ENCODE measurements at regions not wholly inside any gene's neighbourhood (a gene's known extent, or its start where the extent isn't known, plus 50 kb on each side); places are given as distances from the start of the nearest gene placed in this dataset.

DNA sequence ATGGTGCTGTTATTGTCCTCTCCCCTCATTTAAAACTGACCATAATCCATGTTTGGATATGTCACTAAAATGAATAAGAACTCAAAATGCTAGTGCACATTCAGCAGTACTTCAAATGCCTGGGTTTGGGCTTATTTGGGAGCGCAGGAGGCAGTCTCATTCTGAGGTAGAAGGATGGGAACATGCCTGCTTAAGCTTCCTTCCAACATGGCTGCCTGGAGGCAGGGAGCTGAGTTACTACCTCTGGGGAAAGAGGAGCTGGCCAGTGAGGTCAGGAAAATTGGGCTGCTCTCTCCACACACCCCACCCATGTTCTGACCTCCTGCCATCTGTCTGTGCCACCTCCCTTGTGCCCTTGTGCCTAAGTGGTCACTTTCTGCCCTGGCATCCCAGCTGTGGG, 85.7 kb downstream of the PTPRS start:
- TF ChIP-seq SMAD1 (CRISPR knock-in tag; IDR thresholded peaks at IDR 0.05; ENCODE audit: borderline replicate concordance, low read depth), result no peak
- TF ChIP-seq ZNF225 (CRISPR knock-in tag; IDR thresholded peaks at IDR 0.05), result no peak

All from HepG2 (cell line).